Stomach (tissue), 8 donors: ENCODE measurements at regions not wholly inside any gene's neighbourhood (a gene's known extent, or its start where the extent isn't known, plus 50 kb on each side); places are given as distances from the start of the nearest gene placed in this dataset.

Experiments used
- DNase-seq, 2 donors: peaks; one replicate each; pipeline versions ENCODE4 v3.0.0 to v3.0.0-alpha.2; 2013 to 2019
- H3K27ac ChIP-seq, 5 donors: fragments of 200-600 bp in 4 of 5; sonication (generic) in 4 of 5; one replicate each; pipeline ENCODE4 v1.5.1; 2013 to 2019; ENCODE audit warnings: mild to moderate bottlenecking in 1 of 5, moderate library complexity in 1 of 5
- H3K27me3 ChIP-seq, 3 donors: fragments of 200-600 bp; sonication (generic); one replicate each; pipeline ENCODE4 v1.5.1; 2017 to 2019; ENCODE audit warnings: mixed run types in 1 of 3
- H3K36me3 ChIP-seq, 4 donors: fragments of 200-600 bp; sonication (generic); 1 replicate in 3 of 4; 2 replicates in 1 of 4; pipeline ENCODE4 v1.5.1; 2016 to 2019
- H3K4me1 ChIP-seq, 4 donors: fragments of 200-600 bp; sonication (generic); one replicate each; pipeline ENCODE4 v1.5.1; 2016 to 2019
- H3K4me3 ChIP-seq, 4 donors: fragments of 200-600 bp; sonication (generic) in 3 of 4; one replicate each; pipeline ENCODE4 v1.5.1; 2016 to 2019; ENCODE audit warnings: mild to moderate bottlenecking in 1 of 4
- H3K9me3 ChIP-seq, 4 donors: fragments of 200-600 bp; sonication (generic); one replicate each; pipeline ENCODE4 v1.5.1; 2016 to 2019
- CTCF ChIP-seq, 7 experiments: fragments of 450-650 bp in 4 of 7; fragments of 200-600 bp in 3 of 7; sonication (generic) in 3 of 7; IDR thresholded peaks; one replicate each; pipeline ENCODE4 v1.5.1; 2016 to 2019; ENCODE audit warnings: antibody characterized with exemption in 7 of 7, control low read depth in 2 of 7, mild to moderate bottlenecking in 1 of 7
- EP300 ChIP-seq: sonication (generic); formaldehyde crosslinking; IDR thresholded peaks from one replicate; pipeline ENCODE4 v1.6.1; 2017; ENCODE audit warnings: antibody characterized with exemption
- POLR2A ChIP-seq, 4 donors: fragments of 450-650 bp; IDR thresholded peaks; one replicate each; pipeline ENCODE4 v1.6.1; 2016; ENCODE audit warnings: antibody characterized with exemption in 4 of 4, control low read depth in 2 of 4, mild to moderate bottlenecking in 1 of 4, moderate library complexity in 1 of 4
- POLR2AphosphoS5 ChIP-seq, 3 donors: sonication (generic); formaldehyde crosslinking; IDR thresholded peaks; one replicate each; pipeline ENCODE4 v1.6.1; 2016; ENCODE audit warnings: antibody characterized with exemption in 3 of 3
- WGBS, 5 donors: extraction: QIAGEN DNeasy Blood & Tissue Kit in 3 of 5; methylation state at CpG; one replicate each; pipeline versions ENCODE4 v1.1.5 to v1.1.7; 2013 to 2018; 5-methylcytosine and 5-hydroxymethylcytosine counted together
- intact Hi-C: fragments of 100-400 bp; cut with DNase I; formaldehyde crosslinking; loops from one replicate; pipeline ENCODE4 v1.15.1; 2023; ENCODE audit warnings: low total_unique reads
- donor health status: healthy with polysubstance abuse.
- donor health status: Bipolar disorder and iron deficiency.
- donor health status: healthy.

GRCh38 chr9:34869390-34869789 lies 88.7 kb upstream of the PHF24 start:
- H3K4me1 ChIP-seq, result no peaks in the 10 kb centered on the region
- H3K27ac ChIP-seq, result no peak overlapping the region
- H3K27me3 ChIP-seq, result no peaks in the 10 kb centered on the region
- H3K9me3 ChIP-seq, result peaks cover 0 to 16% (median 8%) of the 10 kb centered on the region in 4 donors
- peak in 1 of 2 donors; percentile 36 for DNase-seq
- H3K36me3 ChIP-seq, result no peaks in the 10 kb centered on the region
- WGBS, 5 donors, result 30 to 52% (median 34%) methylated on average over 2 of the region's 2 CpGs
- no peak overlapping the region for H3K4me3 ChIP-seq
- intact Hi-C loops, result no loop called here
- no peak for TF ChIP-seq POLR2A (IDR thresholded peaks at IDR 0.05)
- TF ChIP-seq CTCF (IDR thresholded peaks at IDR 0.05), result peak in 1 of 7 experiments; percentile 17
- no peak for TF ChIP-seq POLR2AphosphoS5 (IDR thresholded peaks at IDR 0.05)
- no peak for TF ChIP-seq EP300

GRCh38 chr9:34866614-34867013 lies 91.5 kb upstream of the PHF24 start:
- H3K36me3 ChIP-seq, result no peaks in the 10 kb centered on the region
- DNase-seq, result no peak
- peaks cover 0 to 4% (median 3%) of the 10 kb centered on the region in 3 donors for H3K27me3 ChIP-seq
- H3K4me3 ChIP-seq, result no peak overlapping the region
- no peak for TF ChIP-seq POLR2AphosphoS5 (IDR thresholded peaks at IDR 0.05)
- TF ChIP-seq CTCF (IDR thresholded peaks at IDR 0.05), result no peak
- TF ChIP-seq POLR2A (IDR thresholded peaks at IDR 0.05), result no peak
- TF ChIP-seq EP300, result no peak
- no peak overlapping the region for H3K27ac ChIP-seq
- H3K4me1 ChIP-seq, result no peaks in the 10 kb centered on the region
- peaks cover 0 to 27% (median 13%) of the 10 kb centered on the region in 4 donors for H3K9me3 ChIP-seq
- intact Hi-C loops, result no loop called here

GRCh38 chr9:34863426-34863825 lies 94.7 kb upstream of the PHF24 start:
- peaks cover 0 to 5% (median 3%) of the 10 kb centered on the region in 3 donors for H3K27me3 ChIP-seq
- WGBS, 5 donors, result 0 to 82% (median 45%) methylated on average over 1 of the region's 1 CpG

GRCh38 chr9:34862836-34863235 lies 95.2 kb upstream of the PHF24 start:
- H3K9me3 ChIP-seq, result peaks cover 0 to 31% (median 16%) of the 10 kb centered on the region in 4 donors
- no peak overlapping the region for H3K4me3 ChIP-seq
- intact Hi-C loops, result no loop called here
- no peaks in the 10 kb centered on the region for H3K36me3 ChIP-seq
- H3K4me1 ChIP-seq, result no peaks in the 10 kb centered on the region
- peaks cover 0 to 8% (median 3%) of the 10 kb centered on the region in 3 donors for H3K27me3 ChIP-seq
- no peak overlapping the region for H3K27ac ChIP-seq
- TF ChIP-seq POLR2AphosphoS5 (IDR thresholded peaks at IDR 0.05), result no peak
- TF ChIP-seq POLR2A (IDR thresholded peaks at IDR 0.05), result no peak
- no peak for TF ChIP-seq EP300
- TF ChIP-seq CTCF (IDR thresholded peaks at IDR 0.05), result no peak
- no peak for DNase-seq

More at GRCh38 chr9:34863426-34863825, 94.7 kb upstream of the PHF24 start:
- H3K36me3 ChIP-seq, result no peaks in the 10 kb centered on the region
- no peak overlapping the region for H3K4me3 ChIP-seq
- no peaks in the 10 kb centered on the region for H3K4me1 ChIP-seq
- intact Hi-C loops, result no loop called here
- DNase-seq, result no peak
- H3K9me3 ChIP-seq, result peaks cover 0 to 27% (median 14%) of the 10 kb centered on the region in 4 donors
- H3K27ac ChIP-seq, result no peak overlapping the region
- no peak for TF ChIP-seq EP300
- TF ChIP-seq CTCF (IDR thresholded peaks at IDR 0.05), result no peak
- no peak for TF ChIP-seq POLR2AphosphoS5 (IDR thresholded peaks at IDR 0.05)
- no peak for TF ChIP-seq POLR2A (IDR thresholded peaks at IDR 0.05)
